Rectal smooth muscle tissue (tissue), 1 donor: ENCODE measurements at regions not wholly inside any gene's neighbourhood (a gene's known extent, or its start where the extent isn't known, plus 50 kb on each side); places are given as distances from the start of the nearest gene placed in this dataset.

Experiments used
- H3K27ac ChIP-seq: one replicate; pipeline ENCODE4 v1.7.0; 2013; ENCODE audit warnings: low read depth, low read length, inconsistent platforms
- H3K27me3 ChIP-seq: one replicate; pipeline ENCODE4 v1.7.0; 2013; ENCODE audit warnings: low read length; ENCODE audit not compliant: control insufficient read depth, insufficient read depth
- H3K36me3 ChIP-seq: one replicate; pipeline ENCODE4 v1.7.0; 2013; ENCODE audit warnings: low read length; ENCODE audit not compliant: control insufficient read depth, insufficient read depth
- H3K4me1 ChIP-seq: one replicate; pipeline ENCODE4 v1.7.0; 2013; ENCODE audit warnings: low read length; ENCODE audit not compliant: control insufficient read depth, insufficient read depth
- H3K4me3 ChIP-seq: one replicate; pipeline ENCODE4 v1.7.0; 2013; ENCODE audit warnings: low read length
- H3K9ac ChIP-seq: one replicate; pipeline ENCODE4 v1.7.0; 2013; ENCODE audit warnings: low read length

GRCh38 chr13:109606520-109606919 is 179.9 kb downstream of the IRS2 start:
- Histone ChIP-seq H3K36me3 (no peaks in the 10 kb centered on the region), H3K4me3 (no peak overlapping the region), H3K27me3 (no peaks in the 10 kb centered on the region), H3K9ac (no peak overlapping the region), H3K4me1 (no peaks in the 10 kb centered on the region), H3K27ac (no peak overlapping the region)

- Histone ChIP-seq H3K36me3 (no peaks in the 10 kb centered on the region), H3K4me3 (no peak overlapping the region), H3K9ac (no peak overlapping the region), H3K27ac (no peak overlapping the region), H3K27me3 (no peaks in the 10 kb centered on the region), H3K4me1 (no peaks in the 10 kb centered on the region)
These were observed 180.5 kb downstream of the IRS2 start for GRCh38 chr13:109605846-109606245.

GRCh38 chr13:109604894-109605293 is 181.5 kb downstream of the IRS2 start:
- Histone ChIP-seq H3K36me3 (no peaks in the 10 kb centered on the region), H3K27me3 (no peaks in the 10 kb centered on the region), H3K27ac (no peak overlapping the region), H3K4me1 (no peaks in the 10 kb centered on the region), H3K4me3 (no peak overlapping the region), H3K9ac (no peak overlapping the region)

- Histone ChIP-seq H3K36me3 (no peaks in the 10 kb centered on the region), H3K27me3 (no peaks in the 10 kb centered on the region), H3K27ac (no peak overlapping the region), H3K4me3 (no peak overlapping the region), H3K4me1 (no peaks in the 10 kb centered on the region), H3K9ac (no peak overlapping the region)
These were observed 184.0 kb downstream of the IRS2 start for GRCh38 chr13:109602356-109602755.

- no peaks in the 10 kb centered on the region for H3K4me1 ChIP-seq
- no peak overlapping the region for H3K9ac ChIP-seq
- H3K36me3 ChIP-seq = no peaks in the 10 kb centered on the region
- no peaks in the 10 kb centered on the region for H3K27me3 ChIP-seq
- no peak overlapping the region for H3K4me3 ChIP-seq
- H3K27ac ChIP-seq = no peak overlapping the region
These were observed 186.3 kb downstream of the IRS2 start for GRCh38 chr13:109599901-109600657.

- Histone ChIP-seq H3K9ac (no peak overlapping the region), H3K27ac (no peak overlapping the region), H3K4me1 (no peaks in the 10 kb centered on the region), H3K36me3 (no peaks in the 10 kb centered on the region), H3K27me3 (peaks cover 2% of the 10 kb centered on the region), H3K4me3 (no peak overlapping the region)
These were observed 190.9 kb downstream of the IRS2 start for GRCh38 chr13:109595471-109595870.

GRCh38 chr13:109593230-109593629 is 193.2 kb downstream of the IRS2 start:
- Histone ChIP-seq H3K27me3 (peaks cover 2% of the 10 kb centered on the region), H3K4me1 (no peaks in the 10 kb centered on the region), H3K9ac (no peak overlapping the region), H3K4me3 (no peak overlapping the region), H3K27ac (no peak overlapping the region), H3K36me3 (no peaks in the 10 kb centered on the region)

- H3K27ac ChIP-seq = no peak overlapping the region
- H3K27me3 ChIP-seq = peaks cover 2% of the 10 kb centered on the region
- no peaks in the 10 kb centered on the region for H3K4me1 ChIP-seq
- no peak overlapping the region for H3K9ac ChIP-seq
- H3K36me3 ChIP-seq = no peaks in the 10 kb centered on the region
- H3K4me3 ChIP-seq = no peak overlapping the region
These were observed 193.6 kb downstream of the IRS2 start for GRCh38 chr13:109592770-109593169.

- no peaks in the 10 kb centered on the region for H3K36me3 ChIP-seq
- H3K27me3 ChIP-seq = peaks cover 2% of the 10 kb centered on the region
- H3K9ac ChIP-seq = no peak overlapping the region
- H3K27ac ChIP-seq = no peak overlapping the region
- H3K4me3 ChIP-seq = no peak overlapping the region
- no peaks in the 10 kb centered on the region for H3K4me1 ChIP-seq
These were observed 198.7 kb downstream of the IRS2 start for GRCh38 chr13:109587689-109588088.

- no peaks in the 10 kb centered on the region for H3K4me1 ChIP-seq
- H3K27ac ChIP-seq = no peak overlapping the region
- H3K27me3 ChIP-seq = peaks cover 2% of the 10 kb centered on the region
- H3K4me3 ChIP-seq = peak overlapping the region; percentile 19
- H3K36me3 ChIP-seq = no peaks in the 10 kb centered on the region
- H3K9ac ChIP-seq = no peak overlapping the region
These were observed 199.7 kb downstream of the IRS2 start for GRCh38 chr13:109586509-109587346.

GRCh38 chr13:109584844-109585361 is 201.5 kb downstream of the IRS2 start:
- Histone ChIP-seq H3K36me3 (no peaks in the 10 kb centered on the region), H3K27ac (no peak overlapping the region), H3K9ac (no peak overlapping the region), H3K27me3 (no peaks in the 10 kb centered on the region), H3K4me1 (no peaks in the 10 kb centered on the region), H3K4me3 (no peak overlapping the region)

- no peaks in the 10 kb centered on the region for H3K4me1 ChIP-seq
- H3K36me3 ChIP-seq = no peaks in the 10 kb centered on the region
- H3K27me3 ChIP-seq = no peaks in the 10 kb centered on the region
- H3K9ac ChIP-seq = no peak overlapping the region
- H3K27ac ChIP-seq = no peak overlapping the region
- no peak overlapping the region for H3K4me3 ChIP-seq
These were observed 209.1 kb downstream of the IRS2 start for GRCh38 chr13:109577191-109577700.
